ENCODE measurements at regions not wholly inside any gene's neighbourhood (a gene's known extent, or its start where the extent isn't known, plus 50 kb on each side); places are given as distances from the start of the nearest gene placed in this dataset.

GRCh38 chr1:188096521-188096920 is 1267.8 kb downstream of the PLA2G4A start:
- DNase-seq (ENCODE audit: low spot score): no peak
- no peak for TF ChIP-seq CTCF (IDR thresholded peaks at IDR 0.05; ENCODE audit: extremely low read depth, missing control alignments)

- no peak for DNase-seq (ENCODE audit: low spot score)
- TF ChIP-seq CTCF (IDR thresholded peaks at IDR 0.05; ENCODE audit: extremely low read depth, missing control alignments): no peak
Observed at GRCh38 chr1:188117436-188117835, 1288.7 kb downstream of the PLA2G4A start.

- DNase-seq (ENCODE audit: low spot score): no peak
- no peak for TF ChIP-seq CTCF (IDR thresholded peaks at IDR 0.05; ENCODE audit: extremely low read depth, missing control alignments)
Observed at GRCh38 chr1:188122646-188123045, 1293.9 kb downstream of the PLA2G4A start.

- no peak for TF ChIP-seq CTCF (IDR thresholded peaks at IDR 0.05; ENCODE audit: extremely low read depth, missing control alignments)
Observed at GRCh38 chr1:188127507-188127906, 1298.8 kb downstream of the PLA2G4A start.

GRCh38 chr1:188128761-188129160 is 1300.0 kb downstream of the PLA2G4A start:
- no peak for TF ChIP-seq CTCF (IDR thresholded peaks at IDR 0.05; ENCODE audit: extremely low read depth, missing control alignments)
- DNase-seq (ENCODE audit: low spot score): peak; percentile 3

More at GRCh38 chr1:188127507-188127906, 1298.8 kb downstream of the PLA2G4A start:
- DNase-seq (ENCODE audit: low spot score): no peak

GRCh38 chr1:188129856-188130838 is 1301.4 kb downstream of the PLA2G4A start:
- DNase-seq (ENCODE audit: low spot score): no peak
- no peak for TF ChIP-seq CTCF (IDR thresholded peaks at IDR 0.05; ENCODE audit: extremely low read depth, missing control alignments)

- no peak for TF ChIP-seq CTCF (IDR thresholded peaks at IDR 0.05; ENCODE audit: extremely low read depth, missing control alignments)
- no peak for DNase-seq (ENCODE audit: low spot score)
Observed at GRCh38 chr1:188137221-188137620, 1308.5 kb downstream of the PLA2G4A start.
